HepG2 (cell line): ENCODE measurements at regions not wholly inside any gene's neighbourhood (a gene's known extent, or its start where the extent isn't known, plus 50 kb on each side); places are given as distances from the start of the nearest gene placed in this dataset.
A peak's percentile ranks its signal among the peaks of the same experiment; 100 is the strongest.

Source experiments
- CREM ChIP-seq, 2 experiments: sonication (generic) in 1 of 2; formaldehyde crosslinking in 1 of 2; IDR thresholded peaks; 2 replicates each; pipeline versions ENCODE4 v1.4.0 to v1.6.1; 2016 to 2020; ENCODE audit warnings: antibody characterized with exemption in 1 of 2, mild to moderate bottlenecking in 1 of 2, missing genetic modification reagents in 1 of 2
- HDAC2 ChIP-seq: sonication (generic); formaldehyde crosslinking; IDR thresholded peaks from 2 replicates; pipeline ENCODE4 v1.4.0; 2020; ENCODE audit warnings: missing genetic modification reagents
- HNRNPLL ChIP-seq: fragments of 200-400 bp; formaldehyde crosslinking; IDR thresholded peaks from 2 replicates; pipeline ENCODE4 v1.6.1; 2017; ENCODE audit warnings: mild to moderate bottlenecking, low read depth, low read length; ENCODE audit not compliant: poor library complexity, severe bottlenecking
- IKZF4 ChIP-seq: sonication (generic); formaldehyde crosslinking; IDR thresholded peaks from 2 replicates; pipeline ENCODE4 v1.5.1; 2020; ENCODE audit warnings: borderline replicate concordance, mild to moderate bottlenecking, low read depth, missing genetic modification reagents; ENCODE audit errors: not compliant biosample characterization
- IRF2 ChIP-seq: IDR thresholded peaks from 2 replicates; pipeline ENCODE4 v1.6.1; 2018; ENCODE audit warnings: missing genetic modification reagents, missing compliant biosample characterization
- KAT2B ChIP-seq: fragments of 150-350 bp; IDR thresholded peaks from 2 replicates; pipeline ENCODE4 v1.6.1; 2014; ENCODE audit warnings: low read depth, low read length, borderline replicate concordance
- KLF12 ChIP-seq: sonication (generic); formaldehyde crosslinking; IDR thresholded peaks from 2 replicates; pipeline ENCODE4 v1.4.0; 2020; ENCODE audit warnings: missing genetic modification reagents, borderline replicate concordance
- MIER3 ChIP-seq: IDR thresholded peaks from 2 replicates; pipeline ENCODE4 v1.6.1; 2016; ENCODE audit warnings: missing compliant biosample characterization, borderline replicate concordance
- NCOR1 ChIP-seq: fragments of 200-600 bp; sonication (generic); IDR thresholded peaks from 2 replicates; pipeline ENCODE4 v1.7.0; 2017; ENCODE audit warnings: antibody characterized with exemption, low read length, borderline replicate concordance
- PAX8 ChIP-seq: sonication (generic); formaldehyde crosslinking; IDR thresholded peaks from 2 replicates; pipeline ENCODE4 v1.8.0; 2022; ENCODE audit warnings: mild to moderate bottlenecking, missing genetic modification reagents, borderline replicate concordance
- RFXANK ChIP-seq: IDR thresholded peaks from 2 replicates; pipeline ENCODE4 v1.6.1; 2016
- SAFB2 ChIP-seq: sonication (generic); formaldehyde crosslinking; IDR thresholded peaks from 2 replicates; pipeline ENCODE4 v1.5.1; 2020; ENCODE audit warnings: missing genetic modification reagents, low read depth, mild to moderate bottlenecking, borderline replicate concordance
- SOX13 ChIP-seq, 3 experiments: fragments of 450-650 bp in 1 of 3; sonication (generic) in 1 of 3; formaldehyde crosslinking in 1 of 3; IDR thresholded peaks in 2 of 3; conservative IDR thresholded peaks in 1 of 3; 2 replicates each; pipeline versions ENCODE4 v1.5.0 to v1.6.1; 2016 to 2020; ENCODE audit warnings: antibody characterized with exemption in 1 of 3, mild to moderate bottlenecking in 1 of 3, missing compliant biosample characterization in 1 of 3, missing genetic modification reagents in 1 of 3, moderate library complexity in 1 of 3
- TBX3 ChIP-seq: fragments of 450-650 bp; IDR thresholded peaks from 2 replicates; pipeline ENCODE4 v1.6.1; 2017; ENCODE audit warnings: antibody characterized with exemption, mild to moderate bottlenecking, inconsistent platforms, borderline replicate concordance
- TCF12 ChIP-seq, 2 experiments: fragments of 450-650 bp in 1 of 2; sonication (generic) in 1 of 2; formaldehyde crosslinking in 1 of 2; IDR thresholded peaks; 2 replicates each; pipeline versions ENCODE4 v1.6.1 to v1.8.0; 2017 to 2022; ENCODE audit warnings: antibody characterized with exemption in 1 of 2, mild to moderate bottlenecking in 1 of 2, missing genetic modification reagents in 1 of 2, moderate library complexity in 1 of 2
- WIZ ChIP-seq: sonication (generic); formaldehyde crosslinking; IDR thresholded peaks from 2 replicates; pipeline ENCODE4 v1.5.1; 2020; ENCODE audit warnings: mild to moderate bottlenecking, missing genetic modification reagents
- ZBTB7A ChIP-seq: sonication (generic); formaldehyde crosslinking; IDR thresholded peaks from 2 replicates; pipeline ENCODE4 v1.8.0; 2022; ENCODE audit warnings: mild to moderate bottlenecking, missing genetic modification reagents
- ZSCAN9 ChIP-seq: IDR thresholded peaks from 2 replicates; pipeline ENCODE4 v1.6.1; 2016; ENCODE audit warnings: borderline replicate concordance
- TF ChIP-seq, protein P1 (sequence below): conservative IDR thresholded peaks from 2 replicates; pipeline ENCODE4 v1.6.1; 2018; ENCODE audit warnings: missing genetic modification reagents
- TF ChIP-seq, protein P2 (sequence below): sonication (generic); formaldehyde crosslinking; IDR thresholded peaks from 2 replicates; pipeline ENCODE4 v1.8.0; 2022; ENCODE audit warnings: missing genetic modification reagents, mild to moderate bottlenecking, moderate library complexity, borderline replicate concordance
- TF ChIP-seq, protein P3 (sequence below): sonication (generic); formaldehyde crosslinking; IDR thresholded peaks from 2 replicates; pipeline ENCODE4 v1.4.0; 2020; ENCODE audit warnings: missing genetic modification reagents; ENCODE audit errors: not compliant biosample characterization
- TF ChIP-seq, protein P4 (sequence below): sonication (generic); formaldehyde crosslinking; IDR thresholded peaks from 2 replicates; pipeline ENCODE4 v1.4.0; 2020; ENCODE audit warnings: missing genetic modification reagents

DNA sequence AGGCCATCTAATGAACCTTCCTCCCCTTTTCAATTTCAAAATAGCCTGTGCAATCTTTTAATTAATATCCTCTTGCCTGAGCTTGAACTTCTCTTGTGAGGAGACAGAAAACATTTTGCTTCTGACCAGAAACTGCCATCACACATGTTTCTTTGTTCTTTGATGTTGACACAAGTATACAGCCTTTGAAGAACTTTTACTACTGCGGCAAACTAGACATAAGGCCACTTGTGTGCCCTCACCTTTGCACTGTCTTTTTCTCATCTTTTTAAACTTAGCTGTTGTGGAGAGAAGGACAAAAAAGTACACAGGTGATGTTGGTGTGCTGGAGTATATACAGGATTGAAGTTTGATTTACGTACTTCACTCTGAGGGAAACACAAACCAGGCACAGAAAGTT, 116.3 kb upstream of the C1GALT1C1 start (continued):
- TF ChIP-seq SOX13 (IDR thresholded peaks at IDR 0.05) (peak; percentile 63; the same call in 1 of the 2 replicates), SOX13 (CRISPR knock-in tag; conservative IDR thresholded peaks at IDR 0.05 in 1 of 2, IDR thresholded peaks at IDR 0.05 in 1 of 2) (peak in 1 of 2 experiments; percentile 92; a peak in 2 of 4 replicates), KLF12 (CRISPR knock-in tag) (no peak), HNRNPLL (no peak), WIZ (CRISPR knock-in tag) (no peak), NCOR1 (peak; percentile 53; the same call in 1 of the 2 replicates), ZBTB7A (no peak), IRF2 (no peak), MIER3 (no peak), TBX3 (no peak), CREM (IDR thresholded peaks at IDR 0.05) (peak; percentile 56; the same call in 1 of the 2 replicates), CREM (CRISPR knock-in tag; IDR thresholded peaks at IDR 0.05) (no peak), RFXANK (CRISPR knock-in tag) (no peak), SAFB2 (CRISPR knock-in tag) (no peak), ZSCAN9 (CRISPR knock-in tag) (no peak), IKZF4 (CRISPR knock-in tag) (no peak), KAT2B (no peak), PAX8 (CRISPR knock-in tag) (no peak), TCF12 (IDR thresholded peaks at IDR 0.05) (no peak), TCF12 (CRISPR knock-in tag; IDR thresholded peaks at IDR 0.05) (no peak), HDAC2 (CRISPR knock-in tag) (no peak)
- TF ChIP-seq, protein P1, sequence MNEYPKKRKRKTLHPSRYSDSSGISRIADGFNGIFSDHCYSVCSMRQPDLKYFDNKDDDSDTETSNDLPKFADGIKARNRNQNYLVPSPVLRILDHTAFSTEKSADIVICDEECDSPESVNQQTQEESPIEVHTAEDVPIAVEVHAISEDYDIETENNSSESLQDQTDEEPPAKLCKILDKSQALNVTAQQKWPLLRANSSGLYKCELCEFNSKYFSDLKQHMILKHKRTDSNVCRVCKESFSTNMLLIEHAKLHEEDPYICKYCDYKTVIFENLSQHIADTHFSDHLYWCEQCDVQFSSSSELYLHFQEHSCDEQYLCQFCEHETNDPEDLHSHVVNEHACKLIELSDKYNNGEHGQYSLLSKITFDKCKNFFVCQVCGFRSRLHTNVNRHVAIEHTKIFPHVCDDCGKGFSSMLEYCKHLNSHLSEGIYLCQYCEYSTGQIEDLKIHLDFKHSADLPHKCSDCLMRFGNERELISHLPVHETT (CRISPR knock-in tag), result no peak
- TF ChIP-seq, protein P2, sequence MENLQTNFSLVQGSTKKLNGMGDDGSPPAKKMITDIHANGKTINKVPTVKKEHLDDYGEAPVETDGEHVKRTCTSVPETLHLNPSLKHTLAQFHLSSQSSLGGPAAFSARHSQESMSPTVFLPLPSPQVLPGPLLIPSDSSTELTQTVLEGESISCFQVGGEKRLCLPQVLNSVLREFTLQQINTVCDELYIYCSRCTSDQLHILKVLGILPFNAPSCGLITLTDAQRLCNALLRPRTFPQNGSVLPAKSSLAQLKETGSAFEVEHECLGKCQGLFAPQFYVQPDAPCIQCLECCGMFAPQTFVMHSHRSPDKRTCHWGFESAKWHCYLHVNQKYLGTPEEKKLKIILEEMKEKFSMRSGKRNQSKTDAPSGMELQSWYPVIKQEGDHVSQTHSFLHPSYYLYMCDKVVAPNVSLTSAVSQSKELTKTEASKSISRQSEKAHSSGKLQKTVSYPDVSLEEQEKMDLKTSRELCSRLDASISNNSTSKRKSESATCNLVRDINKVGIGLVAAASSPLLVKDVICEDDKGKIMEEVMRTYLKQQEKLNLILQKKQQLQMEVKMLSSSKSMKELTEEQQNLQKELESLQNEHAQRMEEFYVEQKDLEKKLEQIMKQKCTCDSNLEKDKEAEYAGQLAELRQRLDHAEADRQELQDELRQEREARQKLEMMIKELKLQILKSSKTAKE, result no peak
- TF ChIP-seq, protein P3, sequence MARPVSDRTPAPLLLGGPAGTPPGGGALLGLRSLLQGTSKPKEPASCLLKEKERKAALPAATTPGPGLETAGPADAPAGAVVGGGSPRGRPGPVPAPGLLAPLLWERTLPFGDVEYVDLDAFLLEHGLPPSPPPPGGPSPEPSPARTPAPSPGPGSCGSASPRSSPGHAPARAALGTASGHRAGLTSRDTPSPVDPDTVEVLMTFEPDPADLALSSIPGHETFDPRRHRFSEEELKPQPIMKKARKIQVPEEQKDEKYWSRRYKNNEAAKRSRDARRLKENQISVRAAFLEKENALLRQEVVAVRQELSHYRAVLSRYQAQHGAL (CRISPR knock-in tag), result no peak
- TF ChIP-seq, protein P4, sequence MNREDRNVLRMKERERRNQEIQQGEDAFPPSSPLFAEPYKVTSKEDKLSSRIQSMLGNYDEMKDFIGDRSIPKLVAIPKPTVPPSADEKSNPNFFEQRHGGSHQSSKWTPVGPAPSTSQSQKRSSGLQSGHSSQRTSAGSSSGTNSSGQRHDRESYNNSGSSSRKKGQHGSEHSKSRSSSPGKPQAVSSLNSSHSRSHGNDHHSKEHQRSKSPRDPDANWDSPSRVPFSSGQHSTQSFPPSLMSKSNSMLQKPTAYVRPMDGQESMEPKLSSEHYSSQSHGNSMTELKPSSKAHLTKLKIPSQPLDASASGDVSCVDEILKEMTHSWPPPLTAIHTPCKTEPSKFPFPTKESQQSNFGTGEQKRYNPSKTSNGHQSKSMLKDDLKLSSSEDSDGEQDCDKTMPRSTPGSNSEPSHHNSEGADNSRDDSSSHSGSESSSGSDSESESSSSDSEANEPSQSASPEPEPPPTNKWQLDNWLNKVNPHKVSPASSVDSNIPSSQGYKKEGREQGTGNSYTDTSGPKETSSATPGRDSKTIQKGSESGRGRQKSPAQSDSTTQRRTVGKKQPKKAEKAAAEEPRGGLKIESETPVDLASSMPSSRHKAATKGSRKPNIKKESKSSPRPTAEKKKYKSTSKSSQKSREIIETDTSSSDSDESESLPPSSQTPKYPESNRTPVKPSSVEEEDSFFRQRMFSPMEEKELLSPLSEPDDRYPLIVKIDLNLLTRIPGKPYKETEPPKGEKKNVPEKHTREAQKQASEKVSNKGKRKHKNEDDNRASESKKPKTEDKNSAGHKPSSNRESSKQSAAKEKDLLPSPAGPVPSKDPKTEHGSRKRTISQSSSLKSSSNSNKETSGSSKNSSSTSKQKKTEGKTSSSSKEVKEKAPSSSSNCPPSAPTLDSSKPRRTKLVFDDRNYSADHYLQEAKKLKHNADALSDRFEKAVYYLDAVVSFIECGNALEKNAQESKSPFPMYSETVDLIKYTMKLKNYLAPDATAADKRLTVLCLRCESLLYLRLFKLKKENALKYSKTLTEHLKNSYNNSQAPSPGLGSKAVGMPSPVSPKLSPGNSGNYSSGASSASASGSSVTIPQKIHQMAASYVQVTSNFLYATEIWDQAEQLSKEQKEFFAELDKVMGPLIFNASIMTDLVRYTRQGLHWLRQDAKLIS, result no peak
